Hypothalamus (tissue), 51 donors: ENCODE measurements at regions not wholly inside any gene's neighbourhood (a gene's known extent, or its start where the extent isn't known, plus 50 kb on each side); places are given as distances from the start of the nearest gene placed in this dataset.

Source experiments
- DNase-seq, 51 donors: peaks; one replicate each; lab custom pipeline; 2025; lab: John Stamatoyannopoulos, UW

GRCh38 chr12:115449526-115449925, 765.6 kb upstream of the TBX3 start:
- no peak for DNase-seq

DNA sequence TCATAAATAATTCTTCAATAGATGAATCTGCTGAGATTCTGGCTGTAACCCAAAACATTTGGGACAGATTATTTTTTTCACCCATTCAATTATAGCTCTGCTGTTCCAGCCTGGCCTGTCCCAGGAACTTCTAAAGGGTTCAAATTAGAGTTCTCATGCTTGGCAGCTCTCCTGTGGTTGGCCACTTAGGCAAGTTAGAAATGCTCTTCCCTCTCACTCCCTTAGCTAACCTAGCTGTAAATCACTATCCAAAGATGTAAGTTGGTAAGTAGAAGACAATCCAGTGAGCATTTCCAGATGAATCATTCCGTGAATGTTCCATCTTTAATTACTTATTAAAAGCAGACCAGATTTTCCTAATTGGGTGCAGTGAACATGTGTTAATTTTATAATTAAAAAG, 760.4 kb upstream of the TBX3 start:
- DNase-seq, result no peak

GRCh38 chr12:115443351-115443938, 759.5 kb upstream of the TBX3 start:
- no peak for DNase-seq

DNA sequence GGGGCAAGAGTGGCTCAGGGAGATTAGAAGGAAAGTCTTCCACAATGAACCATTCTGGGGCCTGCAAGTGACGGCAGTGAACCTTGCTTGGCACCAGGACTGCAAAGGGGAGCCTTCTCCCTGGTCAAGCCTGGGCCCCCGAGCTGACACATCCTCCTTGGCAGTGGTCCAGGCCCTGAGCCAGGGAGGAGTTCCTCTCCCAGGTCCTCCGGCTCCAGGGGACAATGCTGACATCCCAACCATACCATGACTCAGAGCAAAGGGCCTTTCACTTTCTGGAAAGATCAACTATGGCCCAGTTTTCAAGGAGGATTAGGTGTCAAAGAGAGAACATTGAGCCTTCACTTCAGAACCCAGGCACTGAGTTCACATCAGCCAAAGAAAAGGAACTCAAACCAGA, 756.5 kb upstream of the TBX3 start:
- DNase-seq, result peak in 3 of 51 donors; percentile 4 to 9 (median 5)

DNA sequence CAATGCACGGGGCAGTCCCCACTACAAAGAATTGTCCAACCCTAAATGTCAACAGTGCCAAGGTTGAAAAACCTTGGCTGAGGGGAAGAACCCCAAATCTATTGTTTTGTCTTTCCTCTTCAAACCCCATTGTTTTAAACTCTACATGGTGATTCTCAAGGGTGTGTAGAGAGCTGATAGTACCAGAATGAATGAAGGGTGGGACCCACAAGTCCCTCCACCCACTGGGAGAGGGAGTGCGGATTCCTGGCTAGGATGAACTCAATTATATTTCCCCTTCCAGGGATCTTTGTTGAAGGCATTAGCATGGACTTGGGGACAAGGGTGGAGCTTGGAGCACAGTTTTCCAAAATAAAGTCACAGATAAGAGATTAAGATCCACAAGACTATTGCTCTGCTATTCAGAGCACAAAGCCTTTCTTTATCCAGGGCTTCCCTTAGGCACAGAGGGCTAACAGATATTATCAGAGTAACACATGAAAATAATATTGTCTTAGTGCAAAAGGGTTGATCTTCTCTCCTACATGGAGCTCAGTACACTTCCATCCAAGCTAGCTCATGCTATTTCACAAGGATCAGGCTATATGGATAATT, 755.1 kb upstream of the TBX3 start:
- DNase-seq, result no peak

- DNase-seq, result no peak
Measured at GRCh38 chr12:115438314-115438713, 754.3 kb upstream of the TBX3 start.

GRCh38 chr12:115437061-115437567, 753.1 kb upstream of the TBX3 start:
- DNase-seq, result no peak

GRCh38 chr12:115433014-115433634, 749.1 kb upstream of the TBX3 start:
- no peak for DNase-seq

GRCh38 chr12:115430636-115431035, 746.7 kb upstream of the TBX3 start:
- no peak for DNase-seq

DNA sequence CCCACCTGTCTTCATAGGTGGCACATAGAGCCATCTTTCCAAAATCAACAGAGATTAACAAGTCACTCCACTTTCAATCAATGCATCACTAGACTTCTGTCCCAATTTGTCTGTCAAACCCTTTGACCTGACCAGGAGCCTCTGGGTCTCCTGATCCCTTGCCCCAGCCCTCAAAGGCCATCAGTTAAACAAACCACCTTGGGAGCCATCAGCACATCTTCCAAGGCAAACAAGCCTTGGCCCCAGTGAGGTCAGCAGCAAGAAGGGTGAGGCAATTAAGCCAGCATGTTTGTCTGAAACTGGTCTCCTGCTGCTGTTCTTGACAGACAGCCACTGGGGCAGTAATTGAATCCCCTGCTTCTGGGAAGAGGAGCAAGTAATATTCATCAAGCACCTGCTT, 742.8 kb upstream of the TBX3 start:
- DNase-seq, result no peak

DNA sequence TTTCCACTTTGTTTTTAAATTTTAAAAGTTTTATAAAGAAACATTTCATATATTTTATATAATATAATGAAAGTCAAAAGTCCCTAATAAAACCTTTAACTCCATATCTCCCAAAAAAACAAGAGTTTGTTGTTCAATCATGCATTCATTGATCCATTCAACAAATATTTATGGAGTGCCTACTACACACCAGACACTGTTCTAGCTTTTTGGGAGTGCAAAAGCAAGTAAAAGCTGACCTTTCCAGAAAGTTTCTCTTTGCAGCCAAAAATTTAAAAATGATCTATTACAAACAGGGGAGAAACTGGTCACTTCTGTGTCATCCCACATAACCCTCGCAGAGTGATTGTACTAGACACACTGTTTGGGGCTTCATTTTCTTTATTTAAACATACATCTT, 740.0 kb upstream of the TBX3 start:
- DNase-seq, result no peak

GRCh38 chr12:115423546-115423987, 739.6 kb upstream of the TBX3 start:
- DNase-seq, result no peak

GRCh38 chr12:115422845-115423545, 739.0 kb upstream of the TBX3 start:
- DNase-seq, result no peak

DNA sequence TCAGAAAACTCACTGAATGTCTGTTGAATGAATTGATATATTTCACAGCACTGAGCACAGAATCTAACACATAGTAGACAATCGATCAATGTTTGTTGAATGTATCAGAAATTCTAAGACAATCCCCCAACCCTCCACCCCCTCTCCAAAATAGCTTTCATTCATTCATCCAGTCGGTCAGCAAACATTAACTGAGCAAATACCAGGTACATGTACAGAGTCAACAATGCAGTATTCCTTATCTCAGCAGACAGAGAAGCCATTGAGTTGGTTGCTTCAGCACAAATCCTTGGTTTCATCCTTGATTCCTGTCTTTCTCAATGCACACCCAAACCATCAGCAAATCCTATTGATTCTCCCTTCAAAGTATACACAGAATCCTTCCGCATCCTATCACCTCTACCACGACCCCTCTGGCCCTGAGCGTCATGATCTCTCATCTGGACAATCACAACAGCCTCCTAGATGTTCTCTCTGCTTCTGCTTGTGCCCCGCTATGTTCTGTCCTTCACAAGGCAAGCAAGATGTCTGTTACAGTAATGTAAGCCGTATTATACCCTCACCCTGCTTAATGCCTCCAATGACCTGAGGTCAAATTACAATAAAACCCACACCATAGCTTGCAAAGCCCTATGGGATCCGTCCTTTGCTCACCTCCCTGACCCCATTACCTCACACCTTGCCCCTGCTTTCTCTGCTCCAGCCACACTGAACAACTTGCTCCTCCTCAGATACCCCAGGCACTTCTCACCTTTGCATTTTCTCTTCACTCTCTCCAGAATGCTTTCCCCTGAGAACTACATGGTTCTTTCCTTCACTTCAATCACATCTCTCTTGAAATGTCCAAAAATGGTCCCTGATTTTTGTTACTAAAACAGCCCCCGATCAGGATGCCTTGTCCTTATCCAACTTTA, 738.1 kb upstream of the TBX3 start:
- no peak for DNase-seq

DNA sequence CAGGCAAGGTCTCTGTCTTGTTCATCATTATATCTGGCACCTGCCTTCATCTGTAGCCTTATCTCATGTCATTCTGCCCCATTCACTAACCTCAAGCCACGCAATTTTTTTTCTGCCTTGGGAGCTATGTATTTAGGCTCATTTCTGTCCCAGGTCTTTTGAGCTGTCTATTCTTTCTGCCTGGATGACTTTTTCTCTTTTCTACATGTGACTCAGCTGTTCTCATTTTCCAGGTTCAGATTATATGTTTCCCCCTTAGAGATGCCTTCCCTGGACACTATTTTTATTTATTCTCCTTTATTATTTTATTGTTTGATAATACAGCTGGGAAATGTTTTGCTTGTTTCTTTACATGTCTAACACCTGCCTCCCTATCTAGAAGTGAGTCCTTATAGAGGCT, 737.4 kb upstream of the TBX3 start:
- no peak for DNase-seq

- no peak for DNase-seq
Measured at GRCh38 chr12:115419145-115419646, 735.2 kb upstream of the TBX3 start.

GRCh38 chr12:115417610-115418009, 733.6 kb upstream of the TBX3 start:
- no peak for DNase-seq

- no peak for DNase-seq
Measured at GRCh38 chr12:115416869-115417268, 732.9 kb upstream of the TBX3 start.

GRCh38 chr12:115413626-115414025, 729.7 kb upstream of the TBX3 start:
- DNase-seq, result no peak

DNA sequence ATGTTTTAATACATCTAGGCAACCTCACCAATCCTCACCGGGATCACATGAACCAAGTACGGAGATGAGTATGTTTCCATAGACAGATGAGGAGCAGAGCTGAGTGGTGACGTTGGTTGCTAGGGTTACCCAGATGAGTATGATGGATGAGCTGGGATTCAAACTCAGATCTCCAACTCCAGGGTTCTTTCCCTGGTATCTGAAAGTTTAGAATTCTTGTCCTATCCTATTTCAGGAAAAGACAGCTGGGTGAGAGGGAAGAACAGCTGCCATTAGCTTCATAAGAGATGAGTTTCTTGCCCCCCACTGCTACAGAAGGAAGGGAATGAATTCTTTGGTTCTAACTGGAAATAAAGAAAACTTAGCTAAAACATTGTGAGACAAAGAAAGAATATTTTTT, 728.9 kb upstream of the TBX3 start:
- DNase-seq, result no peak
